ENCODE measurements at regions not wholly inside any gene's neighbourhood (a gene's known extent, or its start where the extent isn't known, plus 50 kb on each side); places are given as distances from the start of the nearest gene placed in this dataset.

DNA sequence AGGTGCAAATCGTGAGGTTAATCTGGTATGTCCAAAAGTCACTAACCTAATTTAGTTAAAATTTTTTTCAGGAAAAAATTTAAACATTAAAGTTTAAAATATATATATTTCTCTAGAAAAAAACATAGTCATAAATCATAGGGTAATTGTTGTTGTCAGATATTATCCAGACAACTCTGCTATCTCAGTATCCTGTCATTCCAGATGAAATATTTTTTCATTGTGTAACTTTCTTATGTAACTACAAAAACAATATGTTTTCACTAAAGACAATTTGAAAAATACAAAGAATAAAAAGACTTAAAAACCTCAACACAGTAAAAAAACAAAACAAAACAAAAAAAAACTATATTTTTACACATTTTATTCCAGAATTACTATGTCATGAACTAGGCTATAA, 57.6 kb downstream of the TENT5A start:
- ChIA-PET CTCF (no interaction called here), POLR2A (no interaction called here)
- TF ChIP-seq CTCF (IDR thresholded peaks at IDR 0.05; ENCODE audit: control extremely low read depth, extremely low read depth, low read depth, missing control alignments): no peak
- DNase-seq (ENCODE audit: extremely low spot score): no peak

DNA sequence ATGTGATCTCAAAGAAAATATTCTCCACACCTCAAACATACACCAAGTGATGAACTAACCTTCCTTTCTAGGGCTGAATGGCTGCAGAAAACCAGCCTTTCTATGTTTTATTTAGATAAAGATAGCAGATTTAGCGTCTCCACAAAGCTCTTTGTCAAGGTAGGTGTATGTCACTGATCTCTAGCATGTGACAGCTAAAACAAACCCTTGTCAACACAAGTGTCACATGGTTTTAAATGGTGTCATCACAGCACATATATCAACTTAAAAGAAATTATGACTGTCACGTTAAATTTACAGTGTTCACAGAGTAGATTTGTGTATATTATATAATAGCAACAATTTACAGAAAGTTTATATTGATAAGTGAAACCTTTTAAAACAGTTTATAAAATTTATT, 58.3 kb downstream of the TENT5A start:
- DNase-seq (ENCODE audit: extremely low spot score): no peak
- POLR2A ChIA-PET: no interaction called here
- no peak for TF ChIP-seq CTCF (IDR thresholded peaks at IDR 0.05; ENCODE audit: control extremely low read depth, extremely low read depth, low read depth, missing control alignments)
- CTCF ChIA-PET: no interaction called here

- TF ChIP-seq CTCF (IDR thresholded peaks at IDR 0.05; ENCODE audit: control extremely low read depth, extremely low read depth, low read depth, missing control alignments): no peak
- DNase-seq (ENCODE audit: extremely low spot score): no peak
- ChIA-PET POLR2A (no interaction called here), CTCF (no interaction called here)
Measured at GRCh38 chr6:81693266-81693665, 59.2 kb downstream of the TENT5A start.

DNA sequence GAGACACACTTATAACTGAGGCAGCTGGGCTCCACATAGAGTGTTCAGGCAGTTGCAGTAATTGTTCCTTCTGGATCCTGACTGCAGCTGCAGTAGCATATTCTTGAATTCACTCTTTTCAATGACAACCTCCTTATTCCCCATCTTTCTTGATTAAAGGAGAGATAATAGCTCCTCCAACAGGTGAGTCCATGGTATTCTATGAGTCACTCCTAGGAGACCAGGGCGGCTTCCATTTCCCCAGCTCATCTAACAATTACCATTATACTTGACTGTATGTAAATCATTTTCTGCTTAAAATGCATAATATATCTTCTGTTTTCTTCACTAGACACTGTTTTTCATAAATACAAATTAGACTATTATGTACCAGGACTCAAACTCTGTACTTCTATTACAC, 62.4 kb downstream of the TENT5A start:
- TF ChIP-seq CTCF (IDR thresholded peaks at IDR 0.05; ENCODE audit: control extremely low read depth, extremely low read depth, low read depth, missing control alignments): no peak
- CTCF ChIA-PET: no interaction called here
- POLR2A ChIA-PET: no interaction called here

DNA sequence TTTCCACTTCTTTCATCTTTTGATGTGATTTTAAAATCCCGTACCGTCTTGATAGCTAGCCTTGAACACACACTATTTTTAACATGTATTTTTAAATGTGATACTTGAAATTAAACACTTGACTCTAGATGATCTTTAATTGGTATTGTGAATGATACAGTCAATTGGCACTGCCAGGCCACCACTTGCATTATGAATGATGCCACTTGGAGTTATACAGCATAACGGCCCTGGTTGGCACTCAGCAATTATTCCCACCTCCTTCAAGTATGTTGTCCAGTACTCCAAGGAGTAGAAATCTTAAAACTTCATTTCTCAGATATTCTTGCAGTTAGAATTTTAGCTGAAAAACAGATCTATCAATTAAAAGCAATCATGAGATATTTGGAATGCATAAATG, 62.9 kb downstream of the TENT5A start:
- no peak for DNase-seq (ENCODE audit: extremely low spot score)
- ChIA-PET POLR2A (no interaction called here), CTCF (no interaction called here)
- TF ChIP-seq CTCF (IDR thresholded peaks at IDR 0.05; ENCODE audit: control extremely low read depth, extremely low read depth, low read depth, missing control alignments): no peak

More for the DNA sequence above, 62.4 kb downstream of the TENT5A start:
- no peak for DNase-seq (ENCODE audit: extremely low spot score)

GRCh38 chr6:81683912-81684311, 68.6 kb downstream of the TENT5A start:
- ChIA-PET POLR2A (no interaction called here), CTCF (no interaction called here)
- TF ChIP-seq CTCF (IDR thresholded peaks at IDR 0.05; ENCODE audit: control extremely low read depth, extremely low read depth, low read depth, missing control alignments): no peak
- no peak for DNase-seq (ENCODE audit: extremely low spot score)

Measured in GM10248 (cell line).